Stimulated activated naive B cell treated with anti-CD40 and anti-IgM and Interleukin-4, amounts not matched to agents 10 μg/mL and 1 μg/mL and 100 μg/mL, for 72 hours (primary cell): ENCODE measurements at regions not wholly inside any gene's neighbourhood (a gene's known extent, or its start where the extent isn't known, plus 50 kb on each side); places are given as distances from the start of the nearest gene placed in this dataset.

Experiments used
- ATAC-seq, 2 donors: fragments of 150-1000 bp; cut with Tn5 transposase; replicated peaks; 2 replicates each; pipeline ENCODE4 v1.10.0; 2021; ENCODE audit warnings: moderate library complexity in 1 of 2
- DNase-seq: peaks from one replicate; pipeline ENCODE4 v3.0.0; 2021
- H3K27ac Mint-ChIP-seq: one replicate; pipeline ENCODE4 v1.8.0; 2022; ENCODE audit warnings: mild to moderate bottlenecking, mixed read lengths
- H3K27me3 Mint-ChIP-seq, 2 donors: one replicate each; pipeline ENCODE4 v1.8.0; 2022; ENCODE audit warnings: mixed read lengths in 2 of 2
- H3K36me3 Mint-ChIP-seq, 2 donors: one replicate each; pipeline ENCODE4 v1.8.0; 2022; ENCODE audit warnings: mixed read lengths in 2 of 2, mild to moderate bottlenecking in 1 of 2
- H3K4me1 Mint-ChIP-seq, 2 donors: one replicate each; pipeline ENCODE4 v1.8.0; 2022; ENCODE audit warnings: mixed read lengths in 2 of 2, mild to moderate bottlenecking in 1 of 2
- H3K4me3 Mint-ChIP-seq, 2 donors: one replicate each; pipeline ENCODE4 v1.8.0; 2022; ENCODE audit warnings: mild to moderate bottlenecking in 2 of 2, mixed read lengths in 2 of 2, moderate library complexity in 1 of 2
- H3K9me3 Mint-ChIP-seq, 2 donors: one replicate each; pipeline ENCODE4 v1.8.0; 2022; ENCODE audit warnings: mixed read lengths in 2 of 2, mild to moderate bottlenecking in 1 of 2

GRCh38 chr5:3854188-3854821 lies 258.7 kb downstream of the IRX1 start:
- H3K36me3 Mint-ChIP-seq, result no peaks in the 10 kb centered on the region
- H3K9me3 Mint-ChIP-seq, result no peaks in the 10 kb centered on the region
- H3K27me3 Mint-ChIP-seq, result no peaks in the 10 kb centered on the region
- no peak overlapping the region for H3K27ac Mint-ChIP-seq
- DNase-seq (no peak), ATAC-seq (no peak)
- no peak overlapping the region for H3K4me3 Mint-ChIP-seq
- peaks cover 0 to 5% of the 10 kb centered on the region in 2 donors for H3K4me1 Mint-ChIP-seq

- no peak overlapping the region for H3K4me3 Mint-ChIP-seq
- no peaks in the 10 kb centered on the region for H3K27me3 Mint-ChIP-seq
- H3K9me3 Mint-ChIP-seq, result no peaks in the 10 kb centered on the region
- no peak for ATAC-seq
- no peaks in the 10 kb centered on the region for H3K36me3 Mint-ChIP-seq
- no peak for DNase-seq
- H3K27ac Mint-ChIP-seq, result no peak overlapping the region
- H3K4me1 Mint-ChIP-seq, result peaks cover 0 to 5% of the 10 kb centered on the region in 2 donors
These were observed 260.4 kb downstream of the IRX1 start for GRCh38 chr5:3856036-3856435.

- Mint-ChIP-seq H3K27ac (no peak overlapping the region), H3K27me3 (no peaks in the 10 kb centered on the region), H3K4me3 (no peak overlapping the region), H3K4me1 (peaks cover 0 to 5% of the 10 kb centered on the region in 2 donors), H3K9me3 (no peaks in the 10 kb centered on the region), H3K36me3 (no peaks in the 10 kb centered on the region)
- ATAC-seq, result peak in 1 of 2 donors; percentile 22
- no peak for DNase-seq
These were observed 262.9 kb downstream of the IRX1 start for GRCh38 chr5:3858524-3858923.

- Mint-ChIP-seq H3K4me3 (no peak overlapping the region), H3K9me3 (peaks cover 0 to 2% of the 10 kb centered on the region in 2 donors), H3K27ac (no peak overlapping the region), H3K27me3 (no peaks in the 10 kb centered on the region), H3K36me3 (no peaks in the 10 kb centered on the region), H3K4me1 (peaks cover 0 to 5% of the 10 kb centered on the region in 2 donors)
- DNase-seq (no peak), ATAC-seq (no peak)
These were observed 267.3 kb downstream of the IRX1 start for GRCh38 chr5:3862906-3863305.

- no peak for ATAC-seq
- H3K4me3 Mint-ChIP-seq, result no peak overlapping the region
These were observed 279.5 kb downstream of the IRX1 start for GRCh38 chr5:3875144-3875543.

GRCh38 chr5:3878267-3878666 lies 282.6 kb downstream of the IRX1 start:
- no peak overlapping the region for H3K4me3 Mint-ChIP-seq
- ATAC-seq (peak; percentile 85 to 86), DNase-seq (no peak)
- H3K9me3 Mint-ChIP-seq, result peaks cover 0 to 3% of the 10 kb centered on the region in 2 donors
- H3K27me3 Mint-ChIP-seq, result peaks cover 0 to 7% of the 10 kb centered on the region in 2 donors
- H3K36me3 Mint-ChIP-seq, result no peaks in the 10 kb centered on the region
- H3K27ac Mint-ChIP-seq, result no peak overlapping the region
- H3K4me1 Mint-ChIP-seq, result peaks cover 2 to 13% of the 10 kb centered on the region in 2 donors

More at GRCh38 chr5:3875144-3875543, 279.5 kb downstream of the IRX1 start:
- peaks cover 0 to 9% of the 10 kb centered on the region in 2 donors for H3K4me1 Mint-ChIP-seq
- H3K36me3 Mint-ChIP-seq, result no peaks in the 10 kb centered on the region
- no peak overlapping the region for H3K27ac Mint-ChIP-seq
- no peak for DNase-seq
- H3K9me3 Mint-ChIP-seq, result peaks cover 0 to 5% of the 10 kb centered on the region in 2 donors
- no peaks in the 10 kb centered on the region for H3K27me3 Mint-ChIP-seq

- peaks cover 5 to 7% of the 10 kb centered on the region in 2 donors for H3K27me3 Mint-ChIP-seq
- no peaks in the 10 kb centered on the region for H3K36me3 Mint-ChIP-seq
- H3K4me1 Mint-ChIP-seq, result peaks cover 5 to 31% of the 10 kb centered on the region in 2 donors
- no peak for ATAC-seq
- no peak overlapping the region for H3K27ac Mint-ChIP-seq
- no peaks in the 10 kb centered on the region for H3K9me3 Mint-ChIP-seq
- no peak overlapping the region for H3K4me3 Mint-ChIP-seq
- DNase-seq, result no peak
These were observed 287.4 kb downstream of the IRX1 start for GRCh38 chr5:3883040-3883439.

- peak; percentile 65 to 79 for ATAC-seq
- peaks cover 4 to 22% of the 10 kb centered on the region in 2 donors for H3K4me1 Mint-ChIP-seq
These were observed 291.2 kb downstream of the IRX1 start for GRCh38 chr5:3886524-3887451.

GRCh38 chr5:3888310-3888709 lies 292.7 kb downstream of the IRX1 start:
- no peak overlapping the region for H3K27ac Mint-ChIP-seq
- no peaks in the 10 kb centered on the region for H3K9me3 Mint-ChIP-seq
- no peak overlapping the region for H3K4me3 Mint-ChIP-seq
- DNase-seq, result no peak
- H3K4me1 Mint-ChIP-seq, result peaks cover 3 to 18% of the 10 kb centered on the region in 2 donors
- no peak for ATAC-seq
- H3K36me3 Mint-ChIP-seq, result no peaks in the 10 kb centered on the region
- H3K27me3 Mint-ChIP-seq, result peaks cover 0 to 5% of the 10 kb centered on the region in 2 donors

More at GRCh38 chr5:3886524-3887451, 291.2 kb downstream of the IRX1 start:
- Mint-ChIP-seq H3K9me3 (no peaks in the 10 kb centered on the region), H3K27ac (no peak overlapping the region), H3K4me3 (no peak overlapping the region), H3K36me3 (no peaks in the 10 kb centered on the region), H3K27me3 (peaks cover 0 to 5% of the 10 kb centered on the region in 2 donors)
- no peak for DNase-seq

- Mint-ChIP-seq H3K9me3 (no peaks in the 10 kb centered on the region), H3K4me1 (peaks cover 3 to 13% of the 10 kb centered on the region in 2 donors), H3K36me3 (no peaks in the 10 kb centered on the region), H3K4me3 (no peak overlapping the region), H3K27me3 (peaks cover 0 to 5% of the 10 kb centered on the region in 2 donors), H3K27ac (no peak overlapping the region)
- ATAC-seq (no peak), DNase-seq (no peak)
These were observed 293.9 kb downstream of the IRX1 start for GRCh38 chr5:3889412-3890142.

- no peak for DNase-seq
- no peaks in the 10 kb centered on the region for H3K36me3 Mint-ChIP-seq
- H3K9me3 Mint-ChIP-seq, result no peaks in the 10 kb centered on the region
- H3K4me3 Mint-ChIP-seq, result no peak overlapping the region
- no peak overlapping the region for H3K27ac Mint-ChIP-seq
- H3K27me3 Mint-ChIP-seq, result peaks cover 0 to 5% of the 10 kb centered on the region in 2 donors
- H3K4me1 Mint-ChIP-seq, result peaks cover 3 to 13% of the 10 kb centered on the region in 2 donors
- ATAC-seq, result no peak
These were observed 295.5 kb downstream of the IRX1 start for GRCh38 chr5:3891113-3891512.

- no peak overlapping the region for H3K27ac Mint-ChIP-seq
- no peak overlapping the region for H3K4me3 Mint-ChIP-seq
These were observed 297.9 kb downstream of the IRX1 start for GRCh38 chr5:3893527-3893926.

GRCh38 chr5:3893975-3894374 lies 298.3 kb downstream of the IRX1 start:
- H3K4me3 Mint-ChIP-seq, result no peak overlapping the region
- no peaks in the 10 kb centered on the region for H3K36me3 Mint-ChIP-seq
- no peak overlapping the region for H3K27ac Mint-ChIP-seq
- ATAC-seq (no peak), DNase-seq (no peak)
- H3K4me1 Mint-ChIP-seq, result no peaks in the 10 kb centered on the region
- peaks cover 3 to 7% of the 10 kb centered on the region in 2 donors for H3K9me3 Mint-ChIP-seq
- H3K27me3 Mint-ChIP-seq, result no peaks in the 10 kb centered on the region

More at GRCh38 chr5:3893527-3893926, 297.9 kb downstream of the IRX1 start:
- Mint-ChIP-seq H3K36me3 (no peaks in the 10 kb centered on the region), H3K27me3 (no peaks in the 10 kb centered on the region), H3K9me3 (peaks cover 3 to 7% of the 10 kb centered on the region in 2 donors), H3K4me1 (no peaks in the 10 kb centered on the region)
- ATAC-seq, result no peak
- DNase-seq, result no peak

- no peaks in the 10 kb centered on the region for H3K4me1 Mint-ChIP-seq
- H3K27me3 Mint-ChIP-seq, result no peaks in the 10 kb centered on the region
- ATAC-seq, result no peak
- no peak for DNase-seq
- no peak overlapping the region for H3K27ac Mint-ChIP-seq
- no peaks in the 10 kb centered on the region for H3K36me3 Mint-ChIP-seq
- H3K4me3 Mint-ChIP-seq, result no peak overlapping the region
- H3K9me3 Mint-ChIP-seq, result peaks cover 3 to 7% of the 10 kb centered on the region in 2 donors
These were observed 300.5 kb downstream of the IRX1 start for GRCh38 chr5:3896098-3896497.
